GM23338 (cell line): ENCODE measurements at regions not wholly inside any gene's neighbourhood (a gene's known extent, or its start where the extent isn't known, plus 50 kb on each side); places are given as distances from the start of the nearest gene placed in this dataset.

Source experiments
- ATAC-seq: fragments of 200-7000 bp; cut with Tn5 transposase; 3 replicates; pipeline ENCODE4 v1.9.1; 2020
- DNase-seq: peaks from one replicate; pipeline ENCODE4 v3.0.0-alpha.2; 2015; ENCODE audit warnings: low spot score
- H2AFZ ChIP-seq: fragments of 200-600 bp; sonication (generic); 2 replicates; pipeline ENCODE4 v1.8.0; 2016; ENCODE audit warnings: antibody characterized with exemption, mild to moderate bottlenecking, moderate library complexity
- H3F3A ChIP-seq: fragments of 200-600 bp; sonication (generic); replicated peaks from 2 replicates; pipeline ENCODE4 v1.8.0; 2017; ENCODE audit warnings: antibody characterized with exemption, mixed run types, low read depth
- H3K27ac ChIP-seq: fragments of 200-600 bp; sonication (generic); 2 replicates; pipeline ENCODE4 v1.6.1; 2016; ENCODE audit warnings: low read depth
- H3K27me3 ChIP-seq: fragments of 200-600 bp; sonication (generic); 2 replicates; pipeline ENCODE4 v1.8.0; 2016; ENCODE audit warnings: mild to moderate bottlenecking, mixed run types, moderate library complexity; ENCODE audit not compliant: insufficient read depth
- H3K36me3 ChIP-seq: fragments of 200-600 bp; sonication (generic); 2 replicates; pipeline ENCODE4 v1.8.0; 2016; ENCODE audit warnings: mild to moderate bottlenecking; ENCODE audit not compliant: insufficient read depth
- H3K4me1 ChIP-seq: fragments of 200-600 bp; sonication (generic); 2 replicates; pipeline ENCODE4 v1.8.0; 2016; ENCODE audit warnings: mild to moderate bottlenecking, moderate library complexity; ENCODE audit not compliant: insufficient read depth
- H3K4me2 ChIP-seq: fragments of 200-600 bp; sonication (generic); 2 replicates; pipeline ENCODE4 v1.7.1; 2017; ENCODE audit warnings: mixed run types
- H3K4me3 ChIP-seq: fragments of 200-600 bp; sonication (generic); 2 replicates; pipeline ENCODE4 v1.6.1; 2016; ENCODE audit warnings: mixed run types
- H3K79me2 ChIP-seq: fragments of 200-600 bp; sonication (generic); replicated peaks from 2 replicates; pipeline ENCODE4 v1.8.0; 2017; ENCODE audit warnings: mild to moderate bottlenecking; ENCODE audit not compliant: insufficient read depth
- H3K9me2 ChIP-seq: fragments of 200-600 bp; sonication (generic); 2 replicates; pipeline ENCODE4 v1.8.0; 2017; ENCODE audit not compliant: insufficient read depth
- H4K20me1 ChIP-seq: fragments of 200-600 bp; sonication (generic); replicated peaks from 2 replicates; pipeline ENCODE4 v1.8.0; 2017; ENCODE audit warnings: mild to moderate bottlenecking; ENCODE audit not compliant: insufficient read depth
- H3K27ac Mint-ChIP-seq: 2 replicates; pipeline ENCODE4 v1.8.0; 2020; ENCODE audit warnings: inconsistent platforms, mild to moderate bottlenecking, moderate library complexity, mixed read lengths
- H3K27me3 Mint-ChIP-seq: 3 replicates; pipeline ENCODE4 v1.8.0; 2022; ENCODE audit warnings: low read depth, mild to moderate bottlenecking, moderate library complexity, mixed read lengths, inconsistent platforms; ENCODE audit not compliant: insufficient read depth, poor library complexity
- H3K36me3 Mint-ChIP-seq: 3 replicates; pipeline ENCODE4 v1.8.0; 2021; ENCODE audit warnings: low read depth, mild to moderate bottlenecking, inconsistent platforms, moderate library complexity, mixed read lengths
- H3K4me1 Mint-ChIP-seq: 3 replicates; pipeline ENCODE4 v1.8.0; 2020; ENCODE audit warnings: mild to moderate bottlenecking, inconsistent platforms, mixed read lengths
- H3K4me3 Mint-ChIP-seq: 3 replicates; pipeline ENCODE4 v1.8.0; 2021; ENCODE audit warnings: moderate library complexity, mild to moderate bottlenecking, inconsistent platforms, mixed read lengths
- H3K9me3 Mint-ChIP-seq: 3 replicates; pipeline ENCODE4 v1.8.0; 2020; ENCODE audit warnings: moderate library complexity, mild to moderate bottlenecking, inconsistent platforms, mixed read lengths
- CTCF ChIP-seq, 2 experiments: fragments of 200-600 bp in 1 of 2; sonication (generic) in 1 of 2; conservative IDR thresholded peaks; 2 replicates each; pipeline versions ENCODE4 v1.5.1 to v1.6.1; 2016 to 2017; ENCODE audit warnings: antibody characterized with exemption in 2 of 2, low read depth in 2 of 2, mild to moderate bottlenecking in 2 of 2, moderate library complexity in 1 of 2
- EZH2 ChIP-seq: fragments of 200-600 bp; sonication (generic); IDR thresholded peaks from one replicate; pipeline ENCODE4 v1.8.0; 2017; ENCODE audit warnings: antibody characterized with exemption, mild to moderate bottlenecking, low read depth; ENCODE audit not compliant: unreplicated experiment
- NANOG ChIP-seq: IDR thresholded peaks from 2 replicates; pipeline ENCODE4 v1.6.1; 2016; ENCODE audit warnings: antibody characterized with exemption, borderline replicate concordance
- ZNF331 ChIP-seq: fragments of 250-450 bp; sonication (Bioruptor Pico); IDR thresholded peaks from 2 replicates; pipeline ENCODE4 v1.5.0; 2020; ENCODE audit warnings: low read depth, mild to moderate bottlenecking, moderate library complexity
- ZNF462 ChIP-seq: fragments of 250-450 bp; sonication (Bioruptor Pico); IDR thresholded peaks from 2 replicates; pipeline ENCODE4 v1.5.0; 2020; ENCODE audit warnings: mild to moderate bottlenecking, moderate library complexity

- TF ChIP-seq ZNF462 (CRISPR knock-in tag): no peak
- no peak for TF ChIP-seq EZH2
- no peak for TF ChIP-seq CTCF (conservative IDR thresholded peaks at IDR 0.05; ENCODE audit: low read depth in 2 of 2)
Observed at GRCh38 chr21:20013851-20014250, 984.4 kb upstream of the NCAM2 start (continued).

GRCh38 chr21:20016435-20017005, 981.7 kb upstream of the NCAM2 start:
- peak; percentile 82 for DNase-seq
- H3K4me1 Mint-ChIP-seq: peaks cover 23% of the 10 kb centered on the region
- Histone ChIP-seq H3K4me1 (peaks cover 16% of the 10 kb centered on the region), H3K27me3 (no peaks in the 10 kb centered on the region), H3K36me3 (no peaks in the 10 kb centered on the region), H4K20me1 (no peaks in the 10 kb centered on the region), H3K9me2 (peaks cover 3% of the 10 kb centered on the region; the same call in 1 of the 2 replicates), H2AFZ (no peak overlapping the region), H3K27ac (peak overlapping the region; percentile 60; the same call in 1 of the 2 replicates), H3K79me2 (no peaks in the 10 kb centered on the region), H3K4me3 (no peak overlapping the region), H3K4me2 (peak overlapping the region; percentile 35), H3F3A (no peaks in the 10 kb centered on the region)
- no peak for TF ChIP-seq ZNF331 (CRISPR knock-in tag)
- peak; percentile 74 for TF ChIP-seq NANOG
- TF ChIP-seq ZNF462 (CRISPR knock-in tag): 0 out of 2 replicates have a peak, but pooled peaks have one; percentile 24
- peak overlapping the region; percentile 16; the same call in 1 of the 3 replicates for H3K4me3 Mint-ChIP-seq
- peak overlapping the region; percentile 93 for H3K27ac Mint-ChIP-seq
- H3K36me3 Mint-ChIP-seq: peaks cover 8% of the 10 kb centered on the region; the same call in 2 of the 3 replicates
- H3K9me3 Mint-ChIP-seq: peaks cover 2% of the 10 kb centered on the region; the same call in 1 of the 3 replicates
- no peaks in the 10 kb centered on the region for H3K27me3 Mint-ChIP-seq
- peak; percentile 92 for ATAC-seq
